ES-I3 (cell line): ENCODE measurements at regions not wholly inside any gene's neighbourhood (a gene's known extent, or its start where the extent isn't known, plus 50 kb on each side); places are given as distances from the start of the nearest gene placed in this dataset.
"Not testable (repeated sequence)": the region's sequence is repeated elsewhere in the genome, so short reads cannot be mapped to it uniquely, and the experiment has no call there.

Experiments used
- H3K36me3 ChIP-seq: 2 replicates; pipeline ENCODE4 v1.6.1; 2013; ENCODE audit warnings: mild to moderate bottlenecking, low read length, control low read depth, moderate library complexity; ENCODE audit not compliant: insufficient read depth
- H3K4me1 ChIP-seq: 2 replicates; pipeline ENCODE4 v1.6.1; 2013; ENCODE audit warnings: mild to moderate bottlenecking, control low read depth, low read length; ENCODE audit not compliant: insufficient read depth
- H3K9ac ChIP-seq: 2 replicates; pipeline ENCODE4 v1.6.1; 2013; ENCODE audit warnings: low read depth, mild to moderate bottlenecking, low read length, moderate library complexity
- H3K9me3 ChIP-seq: 2 replicates; pipeline ENCODE4 v1.6.1; 2013; ENCODE audit warnings: mild to moderate bottlenecking, low read length, moderate library complexity; ENCODE audit not compliant: control insufficient read depth, insufficient read depth

- H3K36me3 ChIP-seq: no peaks in the 10 kb centered on the region
- no peaks in the 10 kb centered on the region for H3K4me1 ChIP-seq
- no peaks in the 10 kb centered on the region for H3K9me3 ChIP-seq
- H3K9ac ChIP-seq: no peak overlapping the region
These were observed 357.2 kb downstream of the MATN1 start for GRCh38 chr1:30366199-30366598.

- Histone ChIP-seq H3K9ac (no peak overlapping the region), H3K4me1 (no peaks in the 10 kb centered on the region), H3K9me3 (no peaks in the 10 kb centered on the region), H3K36me3 (no peaks in the 10 kb centered on the region)
These were observed 357.8 kb downstream of the MATN1 start for GRCh38 chr1:30365596-30365995.

GRCh38 chr1:30363031-30363430 lies 360.4 kb downstream of the MATN1 start:
- Histone ChIP-seq H3K4me1 (no peaks in the 10 kb centered on the region), H3K9me3 (no peaks in the 10 kb centered on the region), H3K9ac (no peak overlapping the region), H3K36me3 (no peaks in the 10 kb centered on the region)

GRCh38 chr1:30362603-30362990 lies 360.8 kb downstream of the MATN1 start:
- Histone ChIP-seq H3K9me3 (no peaks in the 10 kb centered on the region), H3K9ac (no peak overlapping the region), H3K4me1 (no peaks in the 10 kb centered on the region)

GRCh38 chr1:30361890-30362602 lies 361.3 kb downstream of the MATN1 start:
- H3K9me3 ChIP-seq, H3K36me3 ChIP-seq, H3K9ac ChIP-seq, H3K4me1 ChIP-seq: not testable (repeated sequence)

More at GRCh38 chr1:30362603-30362990, 360.8 kb downstream of the MATN1 start:
- H3K36me3 ChIP-seq: no peaks in the 10 kb centered on the region

GRCh38 chr1:30360753-30361152 lies 362.6 kb downstream of the MATN1 start:
- Histone ChIP-seq H3K36me3 (no peaks in the 10 kb centered on the region), H3K9me3 (no peaks in the 10 kb centered on the region), H3K9ac (no peak overlapping the region), H3K4me1 (no peaks in the 10 kb centered on the region)

- H3K4me1 ChIP-seq: no peaks in the 10 kb centered on the region
- no peaks in the 10 kb centered on the region for H3K9me3 ChIP-seq
- no peaks in the 10 kb centered on the region for H3K36me3 ChIP-seq
- no peak overlapping the region for H3K9ac ChIP-seq
These were observed 363.1 kb downstream of the MATN1 start for GRCh38 chr1:30360281-30360680.

- Histone ChIP-seq H3K9me3 (no peaks in the 10 kb centered on the region), H3K9ac (no peak overlapping the region), H3K36me3 (no peaks in the 10 kb centered on the region), H3K4me1 (no peaks in the 10 kb centered on the region)
These were observed 363.7 kb downstream of the MATN1 start for GRCh38 chr1:30359539-30360220.

GRCh38 chr1:30358500-30358899 lies 364.9 kb downstream of the MATN1 start:
- Histone ChIP-seq H3K9me3 (no peaks in the 10 kb centered on the region), H3K4me1 (no peaks in the 10 kb centered on the region), H3K9ac (no peak overlapping the region), H3K36me3 (no peaks in the 10 kb centered on the region)

- H3K36me3 ChIP-seq: no peaks in the 10 kb centered on the region
- no peaks in the 10 kb centered on the region for H3K9me3 ChIP-seq
- no peak overlapping the region for H3K9ac ChIP-seq
- no peaks in the 10 kb centered on the region for H3K4me1 ChIP-seq
These were observed 366.5 kb downstream of the MATN1 start for GRCh38 chr1:30356839-30357238.

GRCh38 chr1:30354410-30354809 lies 369.0 kb downstream of the MATN1 start:
- no peaks in the 10 kb centered on the region for H3K9me3 ChIP-seq
- H3K36me3 ChIP-seq: no peaks in the 10 kb centered on the region
- H3K4me1 ChIP-seq: no peaks in the 10 kb centered on the region
- no peak overlapping the region for H3K9ac ChIP-seq

GRCh38 chr1:30353637-30354036 lies 369.7 kb downstream of the MATN1 start:
- Histone ChIP-seq H3K9ac (no peak overlapping the region), H3K4me1 (no peaks in the 10 kb centered on the region), H3K36me3 (no peaks in the 10 kb centered on the region), H3K9me3 (no peaks in the 10 kb centered on the region)

- Histone ChIP-seq H3K9me3 (no peaks in the 10 kb centered on the region), H3K4me1 (no peaks in the 10 kb centered on the region), H3K36me3 (no peaks in the 10 kb centered on the region), H3K9ac (no peak overlapping the region)
These were observed 375.2 kb downstream of the MATN1 start for GRCh38 chr1:30348147-30348546.

- no peaks in the 10 kb centered on the region for H3K4me1 ChIP-seq
These were observed 377.8 kb downstream of the MATN1 start for GRCh38 chr1:30345491-30346130.

GRCh38 chr1:30343562-30343961 lies 379.8 kb downstream of the MATN1 start:
- Histone ChIP-seq H3K4me1 (no peaks in the 10 kb centered on the region), H3K9me3 (no peaks in the 10 kb centered on the region), H3K9ac (no peak overlapping the region), H3K36me3 (no peaks in the 10 kb centered on the region)

More at GRCh38 chr1:30345491-30346130, 377.8 kb downstream of the MATN1 start:
- no peaks in the 10 kb centered on the region for H3K36me3 ChIP-seq
- no peak overlapping the region for H3K9ac ChIP-seq
- no peaks in the 10 kb centered on the region for H3K9me3 ChIP-seq
